ENCODE measurements at regions not wholly inside any gene's neighbourhood (a gene's known extent, or its start where the extent isn't known, plus 50 kb on each side); places are given as distances from the start of the nearest gene placed in this dataset.

GRCh38 chr10:117471344-117471874 is 71.1 kb upstream of the EMX2 start:
- H3K27ac ChIP-seq: no peak overlapping the region
- no peak overlapping the region for H3K4me3 ChIP-seq
- no peaks in the 10 kb centered on the region for H3K36me3 ChIP-seq
- H3K9me3 ChIP-seq: no peaks in the 10 kb centered on the region
- no peaks in the 10 kb centered on the region for H3K4me1 ChIP-seq
- H3K27me3 ChIP-seq: peaks cover 0 to 20% of the 10 kb centered on the region in 2 donors
- intact Hi-C loops (cut with DNase I): no loop called here
- ATAC-seq (no peak), DNase-seq (no peak)
- TF ChIP-seq CTCF (IDR thresholded peaks at IDR 0.05): no peak

GRCh38 chr10:117470733-117471132 is 71.8 kb upstream of the EMX2 start:
- TF ChIP-seq CTCF (IDR thresholded peaks at IDR 0.05): no peak
- Histone ChIP-seq H3K9me3 (no peaks in the 10 kb centered on the region), H3K27ac (no peak overlapping the region), H3K36me3 (no peaks in the 10 kb centered on the region), H3K27me3 (peaks cover 0 to 18% of the 10 kb centered on the region in 2 donors), H3K4me3 (no peak overlapping the region), H3K4me1 (no peaks in the 10 kb centered on the region)
- ATAC-seq (no peak), DNase-seq (no peak)
- intact Hi-C loops (cut with DNase I): no loop called here

- no peaks in the 10 kb centered on the region for H3K4me1 ChIP-seq
- H3K9me3 ChIP-seq: no peaks in the 10 kb centered on the region
- peaks cover 0 to 16% of the 10 kb centered on the region in 2 donors for H3K27me3 ChIP-seq
- H3K4me3 ChIP-seq: no peak overlapping the region
- H3K36me3 ChIP-seq: no peaks in the 10 kb centered on the region
- H3K27ac ChIP-seq: no peak overlapping the region
- intact Hi-C loops (cut with DNase I): no loop called here
- ATAC-seq (no peak), DNase-seq (no peak)
- no peak for TF ChIP-seq CTCF (IDR thresholded peaks at IDR 0.05)
Observed at GRCh38 chr10:117468665-117469064, 73.9 kb upstream of the EMX2 start.

- TF ChIP-seq CTCF (IDR thresholded peaks at IDR 0.05): no peak
- no peak overlapping the region for H3K27ac ChIP-seq
- DNase-seq: no peak
- intact Hi-C loops (cut with DNase I): no loop called here
- H3K4me1 ChIP-seq: no peaks in the 10 kb centered on the region
- peaks cover 0 to 7% of the 10 kb centered on the region in 2 donors for H3K9me3 ChIP-seq
- no peak for ATAC-seq
- H3K4me3 ChIP-seq: no peak overlapping the region
- H3K36me3 ChIP-seq: no peaks in the 10 kb centered on the region
- H3K27me3 ChIP-seq: no peaks in the 10 kb centered on the region
Observed at GRCh38 chr10:117464176-117464575, 78.4 kb upstream of the EMX2 start.

- intact Hi-C loops (cut with DNase I): no loop called here
- peaks cover 0 to 7% of the 10 kb centered on the region in 2 donors for H3K9me3 ChIP-seq
- H3K27me3 ChIP-seq: no peaks in the 10 kb centered on the region
- no peaks in the 10 kb centered on the region for H3K36me3 ChIP-seq
- ATAC-seq (no peak), DNase-seq (no peak)
- TF ChIP-seq CTCF (IDR thresholded peaks at IDR 0.05): no peak
- H3K4me1 ChIP-seq: no peaks in the 10 kb centered on the region
- no peak overlapping the region for H3K4me3 ChIP-seq
- H3K27ac ChIP-seq: no peak overlapping the region
Observed at GRCh38 chr10:117463545-117463920, 79.0 kb upstream of the EMX2 start.
